ENCODE measurements at regions not wholly inside any gene's neighbourhood (a gene's known extent, or its start where the extent isn't known, plus 50 kb on each side); places are given as distances from the start of the nearest gene placed in this dataset.

GRCh38 chr5:113939988-113940387, 421.9 kb upstream of the KCNN2 start:
- Histone ChIP-seq H4K8ac (replicated peaks; ENCODE audit: insufficient read length, low read depth, low read length) (no peak overlapping the region), H3K4ac (ENCODE audit: low read depth, low read length) (no peak overlapping the region), H3K27me3 (ENCODE audit: insufficient read depth, low read length) (no peaks in the 10 kb centered on the region), H3T11ph (ENCODE audit: low read length) (no peak overlapping the region), H3K23me2 (ENCODE audit: insufficient read length, low read depth, low read length, poor library complexity, severe bottlenecking) (no peaks in the 10 kb centered on the region), H2BK5ac (ENCODE audit: insufficient read length, low read length) (no peak overlapping the region), H3K23ac (ENCODE audit: insufficient read length, low read depth, low read length) (no peak overlapping the region), H3K79me1 (ENCODE audit: insufficient read depth, low read depth, low read length, poor library complexity, severe bottlenecking) (no peaks in the 10 kb centered on the region), H4K91ac (ENCODE audit: insufficient read length, low read depth, low read length) (no peak overlapping the region), H2BK20ac (ENCODE audit: low read depth, low read length, poor library complexity, severe bottlenecking) (no peak overlapping the region), H3K56ac (ENCODE audit: insufficient read length, low read depth, low read length) (no peak overlapping the region), H3K9me3 (ENCODE audit: control insufficient read depth, low read depth, low read length) (no peaks in the 10 kb centered on the region), H2AFZ (ENCODE audit: low read length) (no peak overlapping the region), H2BK15ac (ENCODE audit: low read depth, low read length) (no peak overlapping the region), H2BK120ac (ENCODE audit: low read depth, low read length, poor library complexity, severe bottlenecking) (no peak overlapping the region), H2BK12ac (ENCODE audit: insufficient read length, low read depth, low read length) (no peak overlapping the region), H3K9ac (ENCODE audit: extremely low read depth, insufficient read length, low read length) (no peak overlapping the region), H3K4me1 (ENCODE audit: insufficient read depth, low read length) (no peaks in the 10 kb centered on the region; the same call in 1 of the 2 replicates), H2AK5ac (ENCODE audit: insufficient read length, low read length) (no peak overlapping the region), H4K20me1 (ENCODE audit: control insufficient read depth, insufficient read depth, insufficient read length) (no peaks in the 10 kb centered on the region), H3K14ac (ENCODE audit: insufficient read depth, low read length) (no peak overlapping the region), H3K27ac (ENCODE audit: insufficient read length, low read depth, low read length) (no peak overlapping the region), H3K79me2 (ENCODE audit: insufficient read depth, low read length) (no peaks in the 10 kb centered on the region), H3K4me2 (ENCODE audit: insufficient read depth, insufficient read length, low read length) (no peak overlapping the region), H3K18ac (ENCODE audit: insufficient read length, low read depth, low read length) (no peak overlapping the region), H4K5ac (ENCODE audit: insufficient read length, low read depth, low read length) (no peak overlapping the region)
- Mint-ChIP-seq H3K9me3 (no peaks in the 10 kb centered on the region), H3K4me3 (no peak overlapping the region), H3K27me3 (ENCODE audit: low read depth) (peaks cover 7% of the 10 kb centered on the region; the same call in 1 of the 2 replicates), H3K36me3 (ENCODE audit: insufficient read depth in 1 of 3, low read depth in 3 of 3) (no peaks in the 10 kb centered on the region), H3K4me1 (peaks cover 11% of the 10 kb centered on the region in 2 experiments), H3K27ac (peak overlapping the region in 1 of 3 experiments; percentile 31; a peak in 1 of 7 replicates)
- WGBS (ENCODE audit: extremely low coverage, insufficient read length, low lambda C conversion rate): no CpG with 5 or more reads among the region's 3 CpGs
- no peak for DNase-seq
- no peak for TF ChIP-seq CTCF (conservative IDR thresholded peaks at IDR 0.05)
